Mucosa of gallbladder (tissue), 1 donor: ENCODE measurements at regions not wholly inside any gene's neighbourhood (a gene's known extent, or its start where the extent isn't known, plus 50 kb on each side); places are given as distances from the start of the nearest gene placed in this dataset.

ENCODE experiments used
- DNase-seq: peaks from one replicate; pipeline ENCODE4 v3.0.0-alpha.2; 2020; ENCODE audit warnings: low spot score
- donor health status: DM: no; HTN: no; CAD: no.

GRCh38 chr20:24815931-24816330 lies 133.1 kb upstream of the CST7 start:
- DNase-seq, result no peak

DNA sequence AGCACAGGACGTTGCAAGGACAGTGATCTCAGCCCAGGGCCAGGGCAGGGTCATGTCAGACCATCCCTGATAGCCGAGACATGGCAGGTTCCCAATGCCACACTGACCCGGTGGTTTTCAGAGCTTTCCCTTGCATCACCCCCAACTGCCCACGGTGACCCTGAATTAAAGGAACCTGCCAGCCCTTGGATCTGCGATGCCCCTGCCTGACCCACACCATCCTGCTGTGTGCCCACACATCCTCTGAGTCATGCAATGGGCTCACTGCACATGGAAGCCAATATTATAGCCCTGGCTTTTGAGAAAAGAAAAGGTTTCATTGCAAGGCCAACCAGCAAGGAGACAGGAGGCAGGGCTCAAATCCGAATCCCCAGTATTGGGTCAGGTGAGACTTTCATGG lies 132.6 kb upstream of the CST7 start:
- DNase-seq, result no peak

DNA sequence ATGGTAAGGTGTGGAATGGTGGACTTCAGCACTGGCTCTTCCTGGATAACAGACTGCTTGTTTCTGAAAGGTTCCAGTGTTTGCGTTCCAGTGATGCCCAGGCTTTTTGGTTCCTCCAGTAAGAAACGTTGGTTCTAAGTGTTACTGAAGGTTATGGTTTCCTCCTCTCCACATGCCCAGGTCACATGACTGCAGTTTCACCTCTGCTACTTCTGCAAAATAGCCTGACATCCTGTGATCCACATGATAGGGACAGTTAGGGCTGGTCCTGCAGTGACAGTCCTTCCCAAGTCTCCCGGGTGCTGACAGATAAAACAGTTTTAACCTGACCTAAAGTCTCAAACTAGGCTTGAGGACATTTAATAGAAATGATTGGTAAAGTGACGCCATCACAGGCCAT lies 132.2 kb upstream of the CST7 start:
- no peak for DNase-seq

GRCh38 chr20:24817351-24817750 lies 131.7 kb upstream of the CST7 start:
- no peak for DNase-seq

GRCh38 chr20:24818056-24818455 lies 131.0 kb upstream of the CST7 start:
- DNase-seq, result no peak

- DNase-seq, result no peak
These were observed 129.6 kb upstream of the CST7 start for GRCh38 chr20:24819331-24819965.

DNA sequence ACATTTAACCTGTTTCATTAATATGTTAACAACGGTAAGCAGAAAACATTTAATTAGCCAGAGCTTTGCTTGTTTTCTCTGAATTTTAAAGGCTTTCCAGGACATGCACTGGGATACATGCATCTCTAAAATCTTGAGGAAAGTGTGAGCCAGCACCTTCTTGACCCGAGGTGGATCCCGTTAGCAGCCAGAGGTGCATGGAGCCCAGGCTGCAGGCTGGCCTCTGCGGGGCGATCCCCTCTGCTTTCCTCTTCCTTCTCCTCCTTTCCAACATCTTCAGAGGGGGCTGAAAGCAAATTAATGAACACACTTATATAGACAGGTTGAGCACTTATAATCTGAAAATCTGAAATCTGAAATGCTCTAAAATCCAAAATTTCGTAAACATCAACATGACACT lies 128.7 kb upstream of the CST7 start:
- DNase-seq, result no peak

- DNase-seq, result no peak
These were observed 127.7 kb upstream of the CST7 start for GRCh38 chr20:24821391-24821790.

DNA sequence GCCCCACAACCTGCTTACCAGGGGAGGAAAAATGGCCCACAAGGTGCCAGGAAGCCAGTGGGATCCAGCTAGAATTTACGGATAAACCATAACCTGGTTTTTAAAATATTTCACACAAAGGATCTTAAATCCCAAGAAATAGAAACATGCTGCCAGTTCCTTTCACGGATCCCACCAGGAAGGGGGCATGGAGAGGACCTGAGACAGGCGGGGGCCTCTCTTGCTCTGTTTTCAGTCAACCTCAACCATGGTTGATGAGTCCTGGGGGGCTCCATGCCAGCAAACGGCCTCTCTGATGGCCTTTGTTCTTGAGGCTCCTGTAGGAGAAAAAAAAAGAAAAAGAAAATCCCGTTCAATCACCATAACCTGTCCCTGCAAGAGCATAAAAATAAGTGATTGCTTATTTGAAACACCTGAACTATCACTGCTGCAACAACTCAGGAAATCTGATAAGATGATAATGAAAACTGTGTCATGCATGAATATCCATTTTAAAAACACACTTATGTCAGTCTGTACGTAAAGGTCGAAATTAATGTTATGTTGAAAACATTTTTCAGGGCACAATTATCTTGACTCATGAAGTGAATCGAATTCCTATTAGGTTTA lies 125.8 kb upstream of the CST7 start:
- no peak for DNase-seq

- DNase-seq, result no peak
These were observed 124.9 kb upstream of the CST7 start for GRCh38 chr20:24823989-24824693.

DNA sequence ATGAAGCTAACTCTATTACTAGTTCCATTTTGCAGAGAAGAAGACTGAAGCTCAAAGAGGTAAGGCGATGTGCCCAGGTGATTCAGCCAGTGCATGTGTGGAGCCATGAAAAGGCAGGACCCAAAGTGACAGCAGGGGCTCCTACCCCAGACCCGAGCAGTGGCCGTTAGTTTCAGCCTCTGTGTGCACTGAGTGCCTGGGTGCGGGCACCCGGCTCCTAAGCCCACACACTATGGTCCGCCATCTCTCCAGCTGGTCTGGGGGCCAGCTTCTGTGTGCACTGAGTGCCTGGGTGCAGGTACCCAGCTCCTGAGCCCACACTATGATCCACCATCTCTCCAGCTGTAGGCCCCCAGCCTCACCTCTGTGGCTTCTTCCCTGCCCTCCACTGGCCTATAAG lies 123.5 kb upstream of the CST7 start:
- no peak for DNase-seq

DNA sequence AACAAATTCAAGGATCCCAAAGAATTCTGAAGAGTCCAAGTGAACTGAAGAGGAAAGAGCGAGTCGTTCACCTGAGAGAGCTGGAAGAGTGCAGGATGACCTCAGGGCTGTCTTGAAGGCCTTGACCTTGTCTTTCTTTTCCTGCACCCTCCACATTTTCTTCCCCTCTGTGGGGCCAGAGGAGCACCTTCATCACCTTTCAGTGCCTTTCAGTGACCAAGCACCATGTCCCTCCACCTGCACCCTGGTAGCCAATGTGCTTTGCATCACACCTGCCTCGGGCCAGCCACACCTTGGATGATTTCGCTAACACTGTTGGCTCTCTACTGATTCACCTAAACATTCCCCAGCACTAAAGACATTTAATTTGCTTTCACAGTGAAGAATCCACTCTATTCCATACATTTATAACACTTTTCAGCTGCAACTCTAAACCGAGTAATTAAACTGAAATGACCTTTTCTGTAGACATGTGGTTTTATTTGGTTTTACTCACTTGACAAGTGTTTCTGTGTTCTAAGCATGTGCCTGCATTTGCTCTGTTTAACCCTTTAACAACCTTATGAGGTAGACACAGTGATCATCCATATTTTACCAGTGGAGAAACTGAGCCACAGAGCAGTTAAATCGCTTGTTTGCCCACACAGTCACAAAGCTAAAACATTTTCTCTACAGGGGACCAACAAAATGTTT lies 121.3 kb upstream of the CST7 start:
- DNase-seq, result no peak

DNA sequence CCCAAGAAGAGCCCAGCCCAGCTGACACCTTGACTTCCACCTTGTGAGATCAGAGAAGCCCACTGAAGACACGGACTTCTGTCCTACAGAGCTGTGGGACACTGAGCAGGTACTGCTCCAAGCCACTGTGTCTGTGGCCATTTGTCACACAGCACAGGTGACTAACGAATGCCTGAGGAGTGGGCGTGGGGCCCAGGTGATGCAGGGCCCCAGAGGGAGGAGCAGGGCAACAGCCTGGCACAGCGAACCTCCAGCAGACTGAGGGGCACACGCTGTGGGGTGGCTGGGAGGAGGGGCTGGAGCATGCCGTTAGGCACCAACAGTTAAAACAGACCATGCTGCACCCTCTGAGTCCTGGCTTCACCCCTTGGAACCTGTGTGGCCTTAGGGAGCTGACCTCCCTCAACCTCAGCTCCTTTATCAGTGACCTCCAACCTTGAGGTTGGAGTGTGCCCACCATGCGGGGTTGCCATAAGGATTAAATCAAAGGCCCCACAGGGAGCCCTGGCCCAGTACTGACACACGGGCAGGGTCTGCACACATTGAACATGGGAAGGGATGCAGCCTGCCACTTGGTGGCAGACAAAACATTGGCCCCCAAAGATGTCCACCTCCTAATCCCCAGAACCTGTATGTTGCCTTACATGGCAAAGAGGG lies 119.9 kb upstream of the CST7 start:
- no peak for DNase-seq

DNA sequence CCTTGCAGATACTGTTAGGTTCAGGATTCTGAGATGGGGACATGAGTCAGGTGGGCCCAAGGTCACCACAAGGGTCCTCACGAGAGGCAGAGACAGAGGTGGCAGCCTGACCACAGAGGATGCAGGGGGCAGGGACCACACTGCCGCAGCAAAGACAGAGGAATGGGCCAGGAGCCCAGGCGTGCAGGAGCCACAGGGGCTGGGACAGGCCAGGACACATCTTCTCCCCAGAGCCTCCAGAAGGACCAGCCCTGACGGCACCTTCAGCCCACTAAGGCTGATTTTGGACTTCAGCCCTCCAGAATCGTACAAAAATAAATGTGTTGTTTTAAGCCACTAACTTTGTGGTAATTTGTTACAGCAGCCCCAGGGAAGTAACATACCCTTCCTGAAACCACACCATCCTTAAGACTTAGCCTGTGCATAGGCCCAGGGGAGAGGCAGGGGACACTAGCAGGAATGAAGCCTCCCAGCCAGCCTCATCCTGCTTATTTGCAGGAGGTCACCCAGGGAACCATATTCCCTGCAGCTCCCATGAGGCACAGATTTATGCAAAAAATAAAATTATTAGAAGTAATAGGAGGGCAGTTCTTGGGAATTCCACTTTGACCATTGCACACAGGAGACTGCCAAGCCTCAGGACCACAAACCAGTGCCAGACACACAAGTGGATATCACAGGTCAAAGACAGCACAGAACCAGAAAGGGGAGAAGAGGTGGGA lies 119.3 kb upstream of the CST7 start:
- DNase-seq, result no peak

- DNase-seq, result no peak
These were observed 118.4 kb upstream of the CST7 start for GRCh38 chr20:24830649-24831048.

DNA sequence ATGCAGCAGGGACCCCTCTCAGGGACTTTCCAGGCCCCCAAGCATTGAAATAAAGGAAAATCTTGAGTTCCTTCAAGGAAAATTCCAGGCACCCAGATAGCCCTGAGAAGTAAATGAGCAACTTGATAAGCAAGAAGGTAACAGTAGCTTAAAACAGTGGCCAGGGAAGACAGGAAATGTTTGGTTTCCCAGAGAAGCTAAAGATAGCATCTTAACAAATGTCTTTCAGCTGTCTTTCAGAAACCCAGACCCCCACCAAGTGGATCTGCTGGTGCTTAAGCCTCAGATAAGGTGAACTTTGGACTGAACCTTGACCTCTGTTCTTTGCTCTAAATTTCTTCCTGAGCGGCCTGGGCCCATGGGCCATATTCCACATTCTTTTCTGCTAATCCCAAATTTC lies 117.8 kb upstream of the CST7 start:
- no peak for DNase-seq

DNA sequence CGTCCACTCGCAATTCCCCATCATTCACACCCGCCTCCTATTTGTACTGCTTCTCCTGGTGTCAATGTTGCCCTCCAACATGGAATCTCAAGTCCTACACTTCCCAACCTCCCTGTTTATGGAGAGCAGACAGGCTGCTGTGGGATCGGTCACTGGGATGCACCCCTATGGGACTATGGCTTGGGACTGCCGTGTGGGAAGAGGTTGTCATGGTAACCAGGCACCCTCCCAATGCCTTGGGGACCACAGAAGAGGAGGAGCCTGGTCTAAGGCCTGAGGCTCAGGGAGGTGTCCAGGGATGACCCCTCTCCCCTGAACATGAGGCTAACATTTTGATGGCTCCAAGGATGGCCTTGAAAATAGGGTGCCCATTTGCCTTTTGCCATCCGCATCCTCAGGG lies 116.6 kb upstream of the CST7 start:
- DNase-seq, result no peak

GRCh38 chr20:24833592-24833991 lies 115.5 kb upstream of the CST7 start:
- no peak for DNase-seq

- DNase-seq, result no peak
These were observed 114.8 kb upstream of the CST7 start for GRCh38 chr20:24834310-24834709.

DNA sequence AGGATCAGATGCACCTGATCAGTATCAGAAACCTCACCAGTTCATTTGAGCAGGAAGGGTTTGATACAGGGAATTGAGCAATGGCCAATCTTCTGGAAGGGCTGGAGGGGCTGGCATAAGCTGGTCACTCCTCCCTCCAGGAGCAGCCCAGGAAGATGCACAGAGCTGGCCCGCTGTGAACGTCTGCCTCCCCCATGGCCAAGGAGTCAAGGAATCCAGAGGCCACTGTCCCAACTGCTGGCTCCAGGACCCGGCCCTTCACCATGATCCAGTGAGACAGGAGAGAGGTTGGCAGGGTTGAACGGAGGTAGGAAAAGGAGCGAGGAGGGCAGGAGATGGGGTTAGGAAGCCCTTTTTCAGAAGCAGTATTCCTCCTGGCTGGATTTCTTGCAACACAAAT lies 113.9 kb upstream of the CST7 start:
- DNase-seq, result no peak

DNA sequence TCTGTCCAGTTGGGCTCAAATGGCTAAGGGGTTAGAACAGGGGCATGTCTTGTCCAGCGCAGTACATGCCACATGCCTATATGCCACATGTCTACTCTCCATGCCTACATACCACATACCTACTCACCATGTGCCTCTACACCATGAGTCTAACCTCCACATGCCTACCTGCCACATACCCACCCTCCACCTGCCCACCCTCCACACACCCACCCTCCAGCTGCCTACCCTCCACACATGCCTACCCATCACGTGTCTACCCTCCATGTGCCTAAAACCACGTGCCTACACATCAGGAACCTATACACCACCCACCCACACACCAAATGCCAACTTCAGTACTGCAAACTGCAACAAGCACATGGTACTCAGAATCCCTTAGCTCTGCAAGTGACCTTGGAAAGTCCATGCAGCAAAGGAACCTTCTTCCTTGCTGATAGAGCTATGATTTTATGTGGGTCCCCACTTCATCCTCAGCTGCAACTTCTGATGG lies 113.0 kb upstream of the CST7 start:
- DNase-seq, result no peak
